HFFc6 (cell line): ENCODE measurements at regions not wholly inside any gene's neighbourhood (a gene's known extent, or its start where the extent isn't known, plus 50 kb on each side); places are given as distances from the start of the nearest gene placed in this dataset.

Source experiments
- DNase-seq: peaks from one replicate; pipeline ENCODE4 v3.0.0-alpha.2; 2018
- H3K27ac Mint-ChIP-seq: 2 replicates; pipeline ENCODE4 v1.8.0; 2020; ENCODE audit warnings: mild to moderate bottlenecking, mixed read lengths
- H3K27me3 Mint-ChIP-seq: 2 replicates; pipeline ENCODE4 v1.8.0; 2021; ENCODE audit warnings: mild to moderate bottlenecking, moderate library complexity, mixed read lengths; ENCODE audit not compliant: insufficient read depth
- H3K36me3 Mint-ChIP-seq: 2 replicates; pipeline ENCODE4 v1.8.0; 2021; ENCODE audit warnings: low read depth, mixed read lengths
- H3K4me1 Mint-ChIP-seq: 2 replicates; pipeline ENCODE4 v1.8.0; 2020; ENCODE audit warnings: low read depth, mixed read lengths
- H3K4me3 Mint-ChIP-seq: 2 replicates; pipeline ENCODE4 v1.8.0; 2020; ENCODE audit warnings: mild to moderate bottlenecking, moderate library complexity, mixed read lengths
- H3K9me3 Mint-ChIP-seq: 2 replicates; pipeline ENCODE4 v1.8.0; 2020; ENCODE audit warnings: mild to moderate bottlenecking, mixed read lengths
- TF ChIP-seq, protein P1 (sequence below): fragments of 200-600 bp; sonication (generic); IDR thresholded peaks from 2 replicates; pipeline ENCODE4 v1.5.0; 2021; ENCODE audit warnings: antibody characterized with exemption, mild to moderate bottlenecking

- TF ChIP-seq, protein P1, sequence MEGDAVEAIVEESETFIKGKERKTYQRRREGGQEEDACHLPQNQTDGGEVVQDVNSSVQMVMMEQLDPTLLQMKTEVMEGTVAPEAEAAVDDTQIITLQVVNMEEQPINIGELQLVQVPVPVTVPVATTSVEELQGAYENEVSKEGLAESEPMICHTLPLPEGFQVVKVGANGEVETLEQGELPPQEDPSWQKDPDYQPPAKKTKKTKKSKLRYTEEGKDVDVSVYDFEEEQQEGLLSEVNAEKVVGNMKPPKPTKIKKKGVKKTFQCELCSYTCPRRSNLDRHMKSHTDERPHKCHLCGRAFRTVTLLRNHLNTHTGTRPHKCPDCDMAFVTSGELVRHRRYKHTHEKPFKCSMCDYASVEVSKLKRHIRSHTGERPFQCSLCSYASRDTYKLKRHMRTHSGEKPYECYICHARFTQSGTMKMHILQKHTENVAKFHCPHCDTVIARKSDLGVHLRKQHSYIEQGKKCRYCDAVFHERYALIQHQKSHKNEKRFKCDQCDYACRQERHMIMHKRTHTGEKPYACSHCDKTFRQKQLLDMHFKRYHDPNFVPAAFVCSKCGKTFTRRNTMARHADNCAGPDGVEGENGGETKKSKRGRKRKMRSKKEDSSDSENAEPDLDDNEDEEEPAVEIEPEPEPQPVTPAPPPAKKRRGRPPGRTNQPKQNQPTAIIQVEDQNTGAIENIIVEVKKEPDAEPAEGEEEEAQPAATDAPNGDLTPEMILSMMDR: no peak
- Mint-ChIP-seq H3K4me1 (no peaks in the 10 kb centered on the region), H3K36me3 (no peaks in the 10 kb centered on the region), H3K4me3 (no peak overlapping the region), H3K9me3 (peaks cover 27% of the 10 kb centered on the region), H3K27me3 (no peaks in the 10 kb centered on the region; the same call in 1 of the 2 replicates), H3K27ac (no peak overlapping the region)
- no peak for DNase-seq
These were observed 197.7 kb upstream of the CTNNB1 start for GRCh38 chr3:41001556-41001955.

DNA sequence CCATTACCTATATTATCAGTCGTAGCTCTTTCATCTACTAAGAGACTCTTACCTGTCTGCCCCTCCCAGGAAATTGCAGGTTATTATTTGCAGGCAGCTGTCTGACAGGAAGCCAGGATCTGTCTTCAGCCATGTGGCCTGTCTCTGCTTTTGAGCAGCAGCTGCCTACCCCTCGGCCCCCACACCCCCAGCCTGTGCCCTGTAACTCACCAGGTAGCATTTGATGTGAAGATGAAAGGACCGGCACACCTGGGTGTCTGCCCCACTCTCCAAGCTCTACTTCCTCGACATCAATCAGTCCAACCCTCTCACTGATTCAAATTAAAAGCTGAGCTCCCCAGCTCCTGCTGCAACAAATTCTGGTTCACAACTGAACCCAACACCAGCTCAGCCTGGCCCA lies 197.2 kb upstream of the CTNNB1 start:
- TF ChIP-seq, protein P1: no peak
- Mint-ChIP-seq H3K9me3 (peaks cover 27% of the 10 kb centered on the region), H3K27ac (no peak overlapping the region), H3K36me3 (no peaks in the 10 kb centered on the region), H3K4me1 (no peaks in the 10 kb centered on the region), H3K4me3 (no peak overlapping the region), H3K27me3 (no peaks in the 10 kb centered on the region; the same call in 1 of the 2 replicates)
- no peak for DNase-seq

DNA sequence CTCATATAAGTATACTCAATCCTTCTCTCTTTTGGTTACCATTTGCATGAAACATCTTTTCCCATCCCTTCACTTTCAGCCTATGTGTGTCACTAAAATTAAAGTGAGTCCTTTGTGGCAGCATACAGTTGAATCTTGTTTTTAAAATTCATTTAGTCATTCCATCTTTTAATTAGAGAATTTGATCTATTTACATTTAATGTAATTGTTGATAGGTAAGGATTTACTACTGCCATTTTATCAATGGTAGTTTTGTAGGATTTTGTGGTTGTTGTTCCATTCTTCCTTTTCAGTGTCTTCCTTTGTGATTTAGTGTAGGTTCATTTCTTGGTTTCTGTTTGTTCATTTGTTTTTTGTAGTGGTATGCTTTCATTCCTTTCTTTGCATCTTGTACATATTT lies 191.9 kb upstream of the CTNNB1 start:
- peaks cover 4% of the 10 kb centered on the region; the same call in 1 of the 2 replicates for H3K36me3 Mint-ChIP-seq
- TF ChIP-seq, protein P1: no peak
- no peak overlapping the region for H3K27ac Mint-ChIP-seq
- H3K4me1 Mint-ChIP-seq: no peaks in the 10 kb centered on the region
- no peak overlapping the region for H3K4me3 Mint-ChIP-seq
- peaks cover 19% of the 10 kb centered on the region for H3K9me3 Mint-ChIP-seq
- DNase-seq: no peak
- no peaks in the 10 kb centered on the region for H3K27me3 Mint-ChIP-seq

- no peaks in the 10 kb centered on the region; the same call in 1 of the 2 replicates for H3K27me3 Mint-ChIP-seq
- TF ChIP-seq, protein P1: no peak
- H3K4me1 Mint-ChIP-seq: no peaks in the 10 kb centered on the region
- DNase-seq: no peak
- no peak overlapping the region for H3K4me3 Mint-ChIP-seq
- peaks cover 12% of the 10 kb centered on the region for H3K9me3 Mint-ChIP-seq
- H3K27ac Mint-ChIP-seq: no peak overlapping the region
- H3K36me3 Mint-ChIP-seq: peaks cover 4% of the 10 kb centered on the region; the same call in 1 of the 2 replicates
These were observed 187.5 kb upstream of the CTNNB1 start for GRCh38 chr3:41011854-41012253.

DNA sequence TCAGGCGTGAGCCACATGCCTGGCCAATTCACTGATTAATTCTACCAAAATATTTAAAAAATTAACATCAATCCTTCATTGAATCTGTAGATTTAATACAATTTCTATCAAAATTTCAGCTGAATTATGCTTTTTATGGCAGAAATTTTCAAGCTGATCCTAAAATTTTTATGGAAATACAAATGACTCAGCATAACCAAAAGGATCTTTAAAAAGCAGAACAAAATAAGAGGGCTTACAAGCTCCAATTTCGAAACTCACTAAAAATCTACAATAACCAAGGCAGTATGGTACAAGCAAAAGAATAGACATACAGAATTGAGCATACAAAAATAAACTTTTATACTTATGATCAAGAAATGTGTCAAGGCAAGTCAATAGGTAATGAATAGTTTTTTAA lies 180.4 kb upstream of the CTNNB1 start:
- no peaks in the 10 kb centered on the region; the same call in none of the 2 replicates for H3K27me3 Mint-ChIP-seq
- H3K36me3 Mint-ChIP-seq: no peaks in the 10 kb centered on the region
- no peak overlapping the region for H3K4me3 Mint-ChIP-seq
- DNase-seq: no peak
- TF ChIP-seq, protein P1: no peak
- no peaks in the 10 kb centered on the region for H3K4me1 Mint-ChIP-seq
- no peak overlapping the region for H3K27ac Mint-ChIP-seq
- peaks cover 4% of the 10 kb centered on the region for H3K9me3 Mint-ChIP-seq
